Prostate gland (tissue), 2 donors: ENCODE measurements at regions not wholly inside any gene's neighbourhood (a gene's known extent, or its start where the extent isn't known, plus 50 kb on each side); places are given as distances from the start of the nearest gene placed in this dataset.

Source experiments
- DNase-seq: peaks from one replicate; pipeline ENCODE4 v3.0.0-alpha.2; 2019; ENCODE audit warnings: low spot score
- H3K27ac ChIP-seq, 2 donors: fragments of 200-600 bp; sonication (generic); 2 replicates each; pipeline ENCODE4 v1.5.1; 2017 to 2019
- H3K27me3 ChIP-seq: fragments of 200-600 bp; sonication (generic); replicated peaks from 2 replicates; pipeline ENCODE4 v1.5.1; 2019; ENCODE audit not compliant: insufficient read depth
- H3K36me3 ChIP-seq, 2 donors: fragments of 200-600 bp; sonication (generic); 1 replicate in 1 of 2; 2 replicates in 1 of 2; pipeline versions ENCODE4 v1.5.1 to v1.8.1; 2017 to 2019
- H3K4me1 ChIP-seq: fragments of 200-600 bp; sonication (generic); replicated peaks from 2 replicates; pipeline ENCODE4 v1.5.1; 2019
- H3K4me3 ChIP-seq, 2 donors: fragments of 200-600 bp; sonication (generic); 2 replicates each; pipeline ENCODE4 v1.5.1; 2017 to 2019
- H3K9me3 ChIP-seq: fragments of 200-600 bp; sonication (generic); 2 replicates; pipeline ENCODE4 v1.5.1; 2017
- CTCF ChIP-seq, 4 experiments: fragments of 200-600 bp in 2 of 4; fragments of 450-650 bp in 2 of 4; sonication (generic) in 2 of 4; IDR thresholded peaks; 1 replicate in 3 of 4; 2 replicates in 1 of 4; pipeline ENCODE4 v1.5.1; 2016 to 2019; ENCODE audit warnings: antibody characterized with exemption in 4 of 4, mild to moderate bottlenecking in 2 of 4, moderate library complexity in 2 of 4
- POLR2A ChIP-seq: fragments of 450-650 bp; IDR thresholded peaks from one replicate; pipeline ENCODE4 v1.6.1; 2016; ENCODE audit warnings: antibody characterized with exemption, mild to moderate bottlenecking
- POLR2AphosphoS5 ChIP-seq: sonication (generic); formaldehyde crosslinking; IDR thresholded peaks from one replicate; pipeline ENCODE4 v1.6.1; 2017; ENCODE audit warnings: antibody characterized with exemption
- WGBS: methylation state at CpG from one replicate; pipeline ENCODE4 v1.1.5; 2018; 5-methylcytosine and 5-hydroxymethylcytosine counted together
- intact Hi-C: fragments of 100-400 bp; cut with DNase I; formaldehyde crosslinking; loops from one replicate; pipeline ENCODE4 v1.14.2; 2022

GRCh38 chr5:123800640-123801039 lies 288.7 kb downstream of the CSNK1G3 start:
- no peak overlapping the region for H3K27ac ChIP-seq
- no peak for DNase-seq
- TF ChIP-seq CTCF (IDR thresholded peaks at IDR 0.05): no peak
- TF ChIP-seq POLR2A: no peak
- no peak for TF ChIP-seq POLR2AphosphoS5
- WGBS: 60% methylated on average over 1 of the region's 1 CpG
- no peaks in the 10 kb centered on the region for H3K36me3 ChIP-seq
- intact Hi-C loops: no loop called here
- H3K9me3 ChIP-seq: no peaks in the 10 kb centered on the region
- H3K4me3 ChIP-seq: no peak overlapping the region
- H3K4me1 ChIP-seq: no peaks in the 10 kb centered on the region
- H3K27me3 ChIP-seq: no peaks in the 10 kb centered on the region

GRCh38 chr5:123795688-123796087 lies 283.7 kb downstream of the CSNK1G3 start:
- TF ChIP-seq POLR2A (no peak), CTCF (IDR thresholded peaks at IDR 0.05) (no peak), POLR2AphosphoS5 (no peak)
- intact Hi-C loops: no loop called here
- H3K27me3 ChIP-seq: no peaks in the 10 kb centered on the region
- DNase-seq: no peak
- 85% methylated on average over 3 of the region's 3 CpGs for WGBS
- H3K9me3 ChIP-seq: no peaks in the 10 kb centered on the region
- H3K36me3 ChIP-seq: no peaks in the 10 kb centered on the region
- H3K27ac ChIP-seq: no peak overlapping the region
- H3K4me1 ChIP-seq: no peaks in the 10 kb centered on the region
- H3K4me3 ChIP-seq: no peak overlapping the region

- Histone ChIP-seq H3K4me1 (no peaks in the 10 kb centered on the region), H3K27ac (no peak overlapping the region), H3K4me3 (no peak overlapping the region), H3K36me3 (no peaks in the 10 kb centered on the region), H3K9me3 (no peaks in the 10 kb centered on the region), H3K27me3 (no peaks in the 10 kb centered on the region)
- DNase-seq: no peak
- TF ChIP-seq POLR2AphosphoS5: no peak
- WGBS: 85% methylated on average over 2 of the region's 2 CpGs
- intact Hi-C loops: no loop called here
These were observed 278.2 kb downstream of the CSNK1G3 start for GRCh38 chr5:123790226-123790625.

- TF ChIP-seq POLR2A (no peak), CTCF (IDR thresholded peaks at IDR 0.05) (no peak), POLR2AphosphoS5 (no peak)
These were observed 275.7 kb downstream of the CSNK1G3 start for GRCh38 chr5:123787635-123788034.

GRCh38 chr5:123787136-123787535 lies 275.2 kb downstream of the CSNK1G3 start:
- H3K27me3 ChIP-seq: no peaks in the 10 kb centered on the region
- no peak for DNase-seq
- H3K36me3 ChIP-seq: no peaks in the 10 kb centered on the region
- H3K4me3 ChIP-seq: no peak overlapping the region
- H3K27ac ChIP-seq: no peak overlapping the region
- TF ChIP-seq POLR2A (no peak), CTCF (IDR thresholded peaks at IDR 0.05) (no peak)
- 81% methylated on average over 1 of the region's 1 CpG for WGBS
- intact Hi-C loops: no loop called here
- H3K4me1 ChIP-seq: no peaks in the 10 kb centered on the region
- H3K9me3 ChIP-seq: no peaks in the 10 kb centered on the region

More at GRCh38 chr5:123787635-123788034, 275.7 kb downstream of the CSNK1G3 start:
- Histone ChIP-seq H3K4me3 (no peak overlapping the region), H3K36me3 (no peaks in the 10 kb centered on the region), H3K27ac (no peak overlapping the region), H3K9me3 (no peaks in the 10 kb centered on the region), H3K27me3 (no peaks in the 10 kb centered on the region), H3K4me1 (no peaks in the 10 kb centered on the region)
- intact Hi-C loops: no loop called here
- DNase-seq: no peak
